ENCODE measurements at regions not wholly inside any gene's neighbourhood (a gene's known extent, or its start where the extent isn't known, plus 50 kb on each side); places are given as distances from the start of the nearest gene placed in this dataset.
A peak's percentile ranks its signal among the peaks of the same experiment; 100 is the strongest.

- peak; percentile 82 for DNase-seq (ENCODE audit: low spot score)
These were observed 149.5 kb downstream of the C9orf152 start for GRCh38 chr9:110058304-110058953.

GRCh38 chr9:110059461-110059860 is 148.5 kb downstream of the C9orf152 start:
- DNase-seq (ENCODE audit: low spot score): peak; percentile 23

DNA sequence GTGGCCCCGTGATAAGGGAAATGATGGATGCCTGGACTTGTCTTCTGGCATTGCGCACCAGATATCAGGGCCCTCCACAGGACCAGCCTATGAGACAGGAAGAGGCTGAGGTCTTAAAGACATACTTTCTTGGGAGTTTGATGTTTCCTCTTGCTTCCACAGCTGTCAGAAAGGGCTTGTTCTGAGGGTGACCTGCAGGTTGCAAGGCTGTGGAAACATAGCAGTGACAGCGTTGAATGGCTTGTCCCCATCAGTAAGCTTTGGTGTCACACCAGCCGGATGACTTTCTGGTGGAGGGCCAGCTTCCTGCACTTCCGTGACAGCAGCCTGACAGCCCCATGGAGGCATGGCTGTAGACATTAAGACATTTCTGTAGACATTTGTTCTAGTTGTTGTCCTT is 143.2 kb downstream of the C9orf152 start:
- DNase-seq (ENCODE audit: low spot score): no peak

DNA sequence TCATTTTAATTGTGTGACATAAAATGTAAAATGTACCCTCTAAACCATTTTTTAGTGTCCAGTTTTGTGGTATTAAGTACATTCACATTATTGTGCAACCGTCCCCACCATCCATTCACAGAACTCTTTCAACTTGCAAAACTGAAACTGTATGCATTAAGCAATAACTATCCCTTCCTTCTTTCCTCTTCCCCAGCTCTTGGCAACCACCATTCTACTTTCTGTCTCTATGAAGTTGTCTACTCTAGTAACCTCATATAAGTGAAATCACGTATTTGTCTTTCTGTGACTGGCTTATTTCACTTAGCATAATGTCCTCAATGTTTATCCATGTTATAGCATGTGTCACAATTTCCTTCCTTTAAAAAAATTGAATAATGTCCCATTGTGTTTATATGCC is 142.4 kb downstream of the C9orf152 start:
- DNase-seq (ENCODE audit: low spot score): no peak

DNA sequence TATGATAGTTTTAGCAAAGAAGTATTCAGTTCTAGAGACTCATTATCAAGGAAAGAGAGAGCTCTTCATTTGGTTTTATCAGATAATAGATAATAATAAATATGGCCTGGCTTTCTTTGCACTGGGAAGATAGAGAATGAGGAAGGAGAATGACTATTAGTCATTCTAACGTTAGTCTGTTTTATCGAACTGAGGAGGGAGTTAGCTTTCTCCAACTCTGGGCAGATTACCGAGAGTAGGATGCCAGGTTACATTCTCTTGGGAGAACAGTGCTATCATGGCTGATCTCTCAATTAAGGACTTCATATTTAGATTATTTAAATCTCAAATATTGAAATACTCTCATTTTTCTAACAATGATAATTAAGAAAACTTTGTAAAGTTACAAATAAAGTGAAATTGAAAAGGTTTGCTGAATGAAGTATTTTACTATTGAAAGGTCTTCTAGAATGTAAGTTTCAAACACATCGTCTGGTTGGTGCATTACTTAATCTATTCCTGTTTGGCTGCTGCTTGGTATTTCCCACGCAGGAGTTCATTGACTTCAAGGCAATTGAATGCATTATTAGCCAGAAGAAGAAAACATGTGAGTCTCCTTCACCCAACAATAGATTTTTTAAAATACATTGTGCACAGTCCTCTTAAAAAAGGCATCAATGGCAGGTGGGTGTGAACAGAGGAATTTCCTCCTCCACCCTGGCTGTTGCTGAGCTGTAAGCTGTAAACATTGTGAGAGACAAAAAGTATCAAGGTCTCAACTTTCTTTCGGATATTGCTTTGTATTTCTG is 140.8 kb downstream of the C9orf152 start:
- DNase-seq (ENCODE audit: low spot score): no peak

DNA sequence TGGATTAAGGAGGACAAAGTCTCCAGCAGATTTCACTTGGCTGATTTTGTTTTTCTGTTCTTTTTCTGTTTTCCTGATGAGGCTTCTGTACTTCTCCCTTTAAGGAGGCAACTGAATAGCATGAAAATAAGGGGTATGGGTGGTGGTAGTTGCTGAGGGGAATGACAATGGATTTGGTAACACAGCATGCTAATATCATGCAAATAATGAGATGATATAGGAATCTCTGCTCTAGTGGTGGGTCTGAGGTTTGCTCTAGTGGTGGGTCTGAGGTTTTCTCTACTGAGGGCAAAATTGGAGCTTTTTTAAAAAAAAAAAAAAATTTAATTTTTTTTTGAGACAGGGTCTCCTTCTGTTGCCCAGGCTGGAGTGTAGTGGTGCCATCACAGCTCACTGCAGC is 139.7 kb downstream of the C9orf152 start:
- no peak for DNase-seq (ENCODE audit: low spot score)

- no peak for DNase-seq (ENCODE audit: low spot score)
These were observed 138.4 kb downstream of the C9orf152 start for GRCh38 chr9:110069326-110070248.

DNA sequence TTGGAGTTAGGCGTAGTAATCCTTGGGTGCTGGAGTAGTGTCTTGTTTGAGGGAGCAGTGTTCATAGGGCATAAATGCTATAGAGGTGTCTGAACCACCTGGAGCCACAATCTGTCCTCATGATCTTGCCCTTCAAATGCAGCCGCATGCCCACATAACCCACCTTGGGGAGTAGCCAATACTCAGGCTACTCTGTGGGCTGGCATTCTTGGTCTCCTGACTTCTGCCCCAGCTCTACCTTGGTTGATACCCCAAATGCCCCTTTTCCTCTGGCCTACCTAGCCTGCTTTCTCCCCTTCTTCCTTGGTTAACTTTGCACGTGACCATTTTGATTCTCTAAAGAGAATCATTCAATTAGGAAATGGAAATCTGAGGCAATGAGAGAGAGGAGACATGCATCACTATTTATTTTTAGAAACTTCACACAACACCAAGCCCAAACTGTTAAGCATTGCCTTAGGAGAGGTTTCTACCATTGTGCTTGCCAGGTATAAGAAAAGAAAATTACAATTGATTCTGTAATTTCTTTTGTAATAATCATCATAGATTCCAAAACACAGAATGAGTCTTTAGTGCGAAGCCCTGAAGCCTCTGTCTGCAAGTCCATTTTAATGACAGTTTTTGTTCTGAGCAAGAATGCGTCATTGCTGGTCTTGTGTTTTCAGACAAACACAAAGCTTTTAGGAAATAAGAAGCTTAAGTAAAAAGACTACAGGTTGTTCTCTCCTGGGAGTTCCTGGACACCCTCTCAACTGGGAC is 135.2 kb downstream of the C9orf152 start:
- DNase-seq (ENCODE audit: low spot score): no peak

DNA sequence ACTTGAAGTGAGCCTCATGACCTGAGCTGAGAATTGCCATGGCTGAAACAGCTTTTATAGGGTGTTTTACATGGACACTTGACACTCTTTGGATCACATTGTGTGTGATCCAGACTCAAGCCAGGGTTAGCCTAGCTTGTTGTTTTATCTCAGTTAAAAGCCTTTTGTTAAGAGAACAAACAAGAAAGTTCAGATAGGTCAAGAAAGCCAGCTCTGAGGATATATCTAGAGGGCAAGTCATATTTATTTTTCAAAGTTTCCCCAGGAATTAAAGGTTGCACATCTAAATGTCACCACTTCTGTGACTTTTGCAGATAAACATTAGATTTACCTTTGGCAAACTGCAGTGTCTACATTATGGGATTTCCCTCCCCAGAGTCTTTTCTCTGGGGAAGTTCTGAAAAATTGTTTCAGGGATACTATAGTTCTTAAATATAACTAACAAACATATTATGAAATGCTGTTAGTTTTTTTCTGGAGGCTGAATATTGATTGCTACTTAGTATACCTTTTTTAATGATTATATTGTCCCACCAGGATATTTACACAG is 134.5 kb downstream of the C9orf152 start:
- no peak for DNase-seq (ENCODE audit: low spot score)

DNA sequence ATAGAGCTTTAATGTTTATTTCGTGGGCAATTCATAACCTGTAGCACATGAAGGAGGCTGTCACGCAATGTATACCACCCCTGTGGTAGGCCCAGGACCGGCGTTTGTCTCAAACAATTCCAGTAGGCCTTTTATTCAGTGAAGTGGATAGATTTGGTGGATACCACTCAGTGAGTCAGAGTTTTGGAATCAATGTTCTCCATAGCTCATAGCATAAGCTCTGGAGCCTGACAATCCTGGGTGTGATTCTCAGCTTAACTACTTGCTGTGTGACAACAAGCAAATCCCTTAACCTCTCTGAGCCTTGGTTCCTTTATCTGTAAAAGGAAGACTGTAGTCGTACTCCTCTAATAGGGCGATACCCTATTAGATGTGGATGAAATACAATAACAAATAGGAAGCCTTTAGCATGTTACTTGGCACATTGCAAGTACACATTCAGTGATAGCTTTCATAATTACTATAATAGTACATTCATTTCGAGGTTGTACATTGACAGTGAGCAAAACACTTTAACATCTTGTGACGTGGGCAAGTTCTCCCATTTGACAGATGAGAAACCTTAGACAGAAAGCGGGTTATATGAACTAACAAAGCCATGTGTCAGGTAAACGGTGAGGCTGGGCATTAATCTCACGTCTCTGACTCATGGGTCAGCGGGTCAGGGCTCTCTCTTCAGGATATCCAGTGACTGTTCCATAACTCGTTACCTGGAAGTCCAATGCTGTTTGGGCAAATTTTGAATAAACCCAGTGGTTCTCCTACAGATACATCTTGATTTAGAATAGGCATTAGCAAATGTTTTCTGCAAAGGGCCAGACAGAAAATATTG is 130.8 kb downstream of the C9orf152 start:
- DNase-seq (ENCODE audit: low spot score): no peak

- DNase-seq (ENCODE audit: low spot score): no peak
These were observed 130.0 kb downstream of the C9orf152 start for GRCh38 chr9:110077925-110078324.

- DNase-seq (ENCODE audit: low spot score): no peak
These were observed 129.4 kb downstream of the C9orf152 start for GRCh38 chr9:110078604-110079003.

DNA sequence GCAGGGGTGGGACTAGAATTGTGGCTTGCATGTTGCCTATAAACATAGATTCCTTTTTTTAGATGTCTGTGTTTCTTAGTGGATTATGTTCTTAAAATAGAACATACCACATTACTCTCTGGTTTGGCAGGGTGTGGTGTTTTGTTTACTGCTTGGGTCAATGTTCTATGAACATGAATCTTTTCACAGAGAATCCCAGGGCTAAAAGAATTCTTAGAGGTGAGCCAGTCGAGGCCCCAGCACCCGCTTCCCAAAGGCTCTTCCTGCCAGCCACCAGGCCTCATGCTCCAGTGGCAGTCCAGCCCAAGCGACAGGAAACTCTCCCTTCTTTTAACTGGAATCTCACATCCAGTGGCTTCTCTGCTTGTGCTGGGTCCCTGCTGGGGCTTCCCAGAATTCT is 126.6 kb downstream of the C9orf152 start:
- no peak for DNase-seq (ENCODE audit: low spot score)

DNA sequence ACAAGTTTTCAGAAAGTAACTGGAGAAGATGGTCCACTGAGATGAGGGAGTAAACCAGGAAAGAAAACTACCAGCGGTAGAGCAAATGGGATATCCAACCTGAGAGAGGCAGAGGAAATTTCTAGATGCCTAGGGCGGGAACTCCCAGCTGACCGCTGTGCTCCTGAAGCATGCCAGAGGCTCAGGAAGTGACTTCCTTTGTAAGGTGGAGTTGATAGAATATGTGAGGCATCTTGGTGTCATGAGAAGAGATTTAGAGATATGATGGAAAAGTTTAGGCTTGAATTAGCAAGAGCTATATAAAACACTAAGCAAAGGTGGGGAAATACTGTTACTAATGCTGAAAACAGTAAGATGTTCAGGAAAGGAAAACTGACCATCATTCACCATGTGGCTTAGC is 124.1 kb downstream of the C9orf152 start:
- no peak for DNase-seq (ENCODE audit: low spot score)

- DNase-seq (ENCODE audit: low spot score): no peak
These were observed 121.4 kb downstream of the C9orf152 start for GRCh38 chr9:110086537-110086936.

DNA sequence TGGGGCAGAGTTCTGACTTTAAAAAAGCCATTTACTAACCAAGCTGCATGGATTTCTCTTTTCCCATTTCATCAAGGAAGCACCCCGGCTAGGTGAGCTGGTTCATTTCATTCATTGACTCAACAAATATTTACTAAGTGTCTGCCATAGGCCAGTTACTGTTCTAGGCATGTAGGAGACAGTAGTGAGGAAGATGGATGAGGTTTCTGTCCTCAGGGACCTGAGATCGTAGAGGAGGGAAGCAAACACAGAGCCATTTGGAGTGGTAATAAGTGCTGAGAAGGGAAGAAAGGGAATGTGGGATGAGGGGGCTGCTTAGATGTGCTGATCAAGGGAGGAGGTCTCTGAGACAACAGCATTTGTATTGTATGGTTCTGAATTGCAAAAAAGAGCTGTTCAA is 120.4 kb downstream of the C9orf152 start:
- no peak for DNase-seq (ENCODE audit: low spot score)

GRCh38 chr9:110088099-110088498 is 119.9 kb downstream of the C9orf152 start:
- no peak for DNase-seq (ENCODE audit: low spot score)

DNA sequence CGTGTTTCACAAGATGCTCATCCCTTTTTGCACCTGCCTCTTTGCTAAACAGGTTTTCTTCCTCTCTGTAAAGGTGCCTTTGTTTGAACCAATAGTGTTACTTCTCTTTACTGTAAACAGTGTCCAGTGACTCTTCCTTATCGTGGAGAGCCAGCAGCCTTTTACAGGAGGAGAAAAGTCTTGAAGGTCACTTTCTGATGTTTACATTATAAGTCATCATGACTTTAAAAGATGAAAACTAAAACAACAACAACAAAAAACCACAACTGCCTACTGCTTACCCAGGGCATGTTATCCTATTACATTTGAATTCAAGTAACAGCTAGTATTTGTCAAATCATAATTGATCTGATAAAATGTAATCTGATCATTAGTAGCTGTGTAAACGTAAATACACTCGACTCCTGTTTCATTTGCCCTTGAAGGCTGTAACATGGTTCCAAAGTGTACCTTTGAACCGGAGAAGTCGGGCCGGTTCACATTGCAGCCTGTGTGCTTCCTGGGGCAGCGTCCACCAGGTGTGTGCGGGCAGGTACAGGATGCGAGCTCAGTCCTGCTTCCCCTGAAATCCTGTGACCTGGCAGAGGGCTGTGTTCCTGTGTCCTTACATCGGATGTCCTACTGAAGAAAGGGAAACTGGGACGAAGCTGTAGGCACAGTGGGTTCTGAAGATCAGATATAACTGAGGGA is 118.1 kb downstream of the C9orf152 start:
- no peak for DNase-seq (ENCODE audit: low spot score)

GRCh38 chr9:110092792-110093191 is 115.2 kb downstream of the C9orf152 start:
- no peak for DNase-seq (ENCODE audit: low spot score)

- no peak for DNase-seq (ENCODE audit: low spot score)
These were observed 114.5 kb downstream of the C9orf152 start for GRCh38 chr9:110093417-110093816.
